GM12891 (cell line): ENCODE measurements at regions not wholly inside any gene's neighbourhood (a gene's known extent, or its start where the extent isn't known, plus 50 kb on each side); places are given as distances from the start of the nearest gene placed in this dataset.

Experiments used
- DNase-seq: peaks from one replicate; pipeline ENCODE4 v3.0.0; 2011; ENCODE audit warnings: low spot score; ENCODE audit not compliant: insufficient read length
- FAIRE-seq: peaks from 2 replicates; lab custom pipeline; 2011; peaks lifted over from hg19 to GRCh38; lab: Jason Lieb, UNC
- PAX5 ChIP-seq: IDR thresholded peaks from 2 replicates; pipeline ENCODE4 v1.6.1; 2011; ENCODE audit warnings: low read length, moderate library complexity, mild to moderate bottlenecking; ENCODE audit not compliant: insufficient read depth, severe bottlenecking
- POLR2A ChIP-seq: IDR thresholded peaks from 2 replicates; pipeline ENCODE4 v1.6.1; 2011; ENCODE audit warnings: low read depth, low read length, control low read depth
- POLR2AphosphoS5 ChIP-seq: IDR thresholded peaks from 2 replicates; pipeline ENCODE4 v1.6.1; 2011; ENCODE audit warnings: low read depth, low read length, control low read depth
- POU2F2 ChIP-seq: IDR thresholded peaks from 2 replicates; pipeline ENCODE4 v1.6.1; 2011; ENCODE audit warnings: low read depth, mild to moderate bottlenecking, control low read depth, low read length, moderate library complexity
- SPI1 ChIP-seq: IDR thresholded peaks from 2 replicates; pipeline ENCODE4 v1.6.1; 2011; ENCODE audit warnings: low read depth, low read length, control low read depth
- TAF1 ChIP-seq: IDR thresholded peaks from 2 replicates; pipeline ENCODE4 v1.6.1; 2011; ENCODE audit warnings: low read depth, low read length, control low read depth

GRCh38 chr2:200077838-200078237 is 122.5 kb downstream of the MAIP1 start:
- DNase-seq, result no peak
- no peak for FAIRE-seq
- TF ChIP-seq PAX5 (no peak), POLR2A (no peak), POU2F2 (no peak), TAF1 (no peak), SPI1 (no peak)

- no peak for FAIRE-seq
- TF ChIP-seq POLR2A, result no peak
- TF ChIP-seq POU2F2, result no peak
- TF ChIP-seq SPI1, result no peak
- no peak for TF ChIP-seq POLR2AphosphoS5
- no peak for TF ChIP-seq TAF1
- TF ChIP-seq PAX5, result no peak
- no peak for DNase-seq
These were observed 124.0 kb downstream of the MAIP1 start for GRCh38 chr2:200079356-200079755.

GRCh38 chr2:200081236-200081635 is 125.9 kb downstream of the MAIP1 start:
- no peak for FAIRE-seq
- no peak for DNase-seq
- TF ChIP-seq TAF1 (no peak), PAX5 (no peak), SPI1 (no peak), POLR2AphosphoS5 (no peak), POU2F2 (no peak), POLR2A (no peak)

GRCh38 chr2:200081811-200082210 is 126.4 kb downstream of the MAIP1 start:
- no peak for FAIRE-seq
- TF ChIP-seq SPI1 (no peak), POU2F2 (no peak), TAF1 (no peak), POLR2A (no peak), PAX5 (no peak), POLR2AphosphoS5 (no peak)
- DNase-seq, result no peak

GRCh38 chr2:200084036-200084435 is 128.7 kb downstream of the MAIP1 start:
- no peak for DNase-seq
- TF ChIP-seq POU2F2 (no peak), TAF1 (no peak), POLR2A (no peak), POLR2AphosphoS5 (no peak), PAX5 (no peak), SPI1 (no peak)
- FAIRE-seq, result no peak

GRCh38 chr2:200086911-200087310 is 131.5 kb downstream of the MAIP1 start:
- no peak for TF ChIP-seq PAX5
- no peak for TF ChIP-seq TAF1
- TF ChIP-seq POLR2AphosphoS5, result no peak
- no peak for TF ChIP-seq POLR2A
- no peak for TF ChIP-seq POU2F2
- no peak for TF ChIP-seq SPI1
- FAIRE-seq, result no peak
- DNase-seq, result no peak

- DNase-seq (no peak), FAIRE-seq (no peak)
- TF ChIP-seq TAF1 (no peak), POLR2AphosphoS5 (no peak), PAX5 (no peak), POU2F2 (no peak), SPI1 (no peak), POLR2A (no peak)
These were observed 132.1 kb downstream of the MAIP1 start for GRCh38 chr2:200087451-200087850.

GRCh38 chr2:200089040-200089755 is 133.8 kb downstream of the MAIP1 start:
- TF ChIP-seq POU2F2 (no peak), SPI1 (no peak), TAF1 (no peak), PAX5 (no peak), POLR2AphosphoS5 (no peak), POLR2A (no peak)
- DNase-seq (no peak), FAIRE-seq (no peak)

- DNase-seq (no peak), FAIRE-seq (no peak)
- TF ChIP-seq POLR2A (no peak), PAX5 (no peak), POLR2AphosphoS5 (no peak), POU2F2 (no peak), SPI1 (no peak), TAF1 (no peak)
These were observed 134.4 kb downstream of the MAIP1 start for GRCh38 chr2:200089756-200090109.

- TF ChIP-seq POLR2A (no peak), TAF1 (no peak), POU2F2 (no peak), PAX5 (no peak), POLR2AphosphoS5 (no peak), SPI1 (no peak)
- no peak for DNase-seq
- no peak for FAIRE-seq
These were observed 135.3 kb downstream of the MAIP1 start for GRCh38 chr2:200090683-200091082.
